HEK293 (cell line): ENCODE measurements at regions not wholly inside any gene's neighbourhood (a gene's known extent, or its start where the extent isn't known, plus 50 kb on each side); places are given as distances from the start of the nearest gene placed in this dataset.
A peak's percentile ranks its signal among the peaks of the same experiment; 100 is the strongest.

ENCODE experiments used
- CTCF ChIA-PET: fragments of 350-600 bp; formaldehyde crosslinking; extraction: SDS; loops from one replicate; lab custom pipeline; 2021; ENCODE audit warnings: antibody characterized with exemption; lab: Yijun Ruan, JAX
- POLR2A ChIA-PET: fragments of 300-600 bp; formaldehyde crosslinking; extraction: SDS; loops from one replicate; lab custom pipeline; 2020; ENCODE audit warnings: antibody characterized with exemption, inconsistent platforms; lab: Yijun Ruan, JAX
- H3K27ac ChIP-seq: fragments of 200-500 bp; sonication (Bioruptor generic); 2 replicates; pipeline ENCODE4 v1.5.1; 2014; ENCODE audit warnings: low read depth, low read length, control low read depth, inconsistent platforms; ENCODE audit errors: extremely low read depth
- H3K36me3 ChIP-seq, 2 experiments: fragments of 200-500 bp in 1 of 2; sonication (Bioruptor generic) in 1 of 2; 1 replicate in 1 of 2; 2 replicates in 1 of 2; pipeline ENCODE4 v1.5.1; 2014 to 2017; ENCODE audit warnings: inconsistent platforms in 2 of 2, low read length in 2 of 2; ENCODE audit not compliant: control insufficient read depth in 2 of 2, insufficient read depth in 1 of 2
- H3K4me1 ChIP-seq: fragments of 200-500 bp; sonication (Bioruptor generic); 2 replicates; pipeline ENCODE4 v1.5.1; 2014; ENCODE audit warnings: mild to moderate bottlenecking, low read length, inconsistent platforms; ENCODE audit not compliant: control insufficient read depth, insufficient read depth
- H3K4me3 ChIP-seq: 2 replicates; pipeline ENCODE4 v1.5.1; 2011; ENCODE audit warnings: low read depth, mild to moderate bottlenecking, control low read depth, low read length, moderate library complexity
- H3K9me3 ChIP-seq: fragments of 200-500 bp; sonication (Bioruptor generic); 2 replicates; pipeline ENCODE4 v1.5.1; 2014; ENCODE audit warnings: low read depth, low read length, inconsistent platforms; ENCODE audit not compliant: control insufficient read depth, insufficient read depth
- CTCF ChIP-seq: fragments of 450-650 bp; formaldehyde crosslinking; IDR thresholded peaks from 2 replicates; pipeline ENCODE4 v1.5.1; 2016; ENCODE audit warnings: missing biosample characterization, missing genetic modification characterization
- KLF7 ChIP-seq: fragments of 450-650 bp; formaldehyde crosslinking; IDR thresholded peaks from 2 replicates; pipeline ENCODE4 v1.5.1; 2016; ENCODE audit warnings: missing biosample characterization, missing genetic modification characterization, borderline replicate concordance
- MZF1 ChIP-seq: fragments of 450-650 bp; formaldehyde crosslinking; IDR thresholded peaks from 2 replicates; pipeline ENCODE4 v1.5.1; 2017; ENCODE audit warnings: missing biosample characterization, missing genetic modification characterization, borderline replicate concordance
- PRDM2 ChIP-seq: fragments of 450-650 bp; formaldehyde crosslinking; IDR thresholded peaks from 2 replicates; pipeline ENCODE4 v1.5.1; 2016; ENCODE audit warnings: missing biosample characterization, missing genetic modification characterization, borderline replicate concordance
- REST ChIP-seq: fragments of 450-650 bp; formaldehyde crosslinking; IDR thresholded peaks from 2 replicates; pipeline ENCODE4 v1.5.1; 2016; ENCODE audit warnings: missing biosample characterization, missing genetic modification characterization
- ZFP37 ChIP-seq: fragments of 450-650 bp; formaldehyde crosslinking; IDR thresholded peaks from 2 replicates; pipeline ENCODE4 v1.5.1; 2016; ENCODE audit warnings: missing biosample characterization, missing genetic modification characterization
- ZIC2 ChIP-seq: fragments of 450-650 bp; formaldehyde crosslinking; IDR thresholded peaks from 2 replicates; pipeline ENCODE4 v1.5.1; 2016; ENCODE audit warnings: missing biosample characterization, missing genetic modification characterization
- ZNF16 ChIP-seq: fragments of 450-650 bp; formaldehyde crosslinking; IDR thresholded peaks from 2 replicates; pipeline ENCODE4 v1.5.1; 2016; ENCODE audit warnings: low read depth, missing biosample characterization, missing genetic modification characterization
- ZNF266 ChIP-seq: fragments of 450-650 bp; formaldehyde crosslinking; IDR thresholded peaks from 2 replicates; pipeline ENCODE4 v1.5.1; 2016; ENCODE audit warnings: missing biosample characterization, missing genetic modification characterization, low read depth
- TF ChIP-seq, protein P1 (sequence below): fragments of 450-650 bp; formaldehyde crosslinking; IDR thresholded peaks from 2 replicates; pipeline ENCODE4 v1.5.1; 2016; ENCODE audit warnings: missing biosample characterization, missing genetic modification characterization

DNA sequence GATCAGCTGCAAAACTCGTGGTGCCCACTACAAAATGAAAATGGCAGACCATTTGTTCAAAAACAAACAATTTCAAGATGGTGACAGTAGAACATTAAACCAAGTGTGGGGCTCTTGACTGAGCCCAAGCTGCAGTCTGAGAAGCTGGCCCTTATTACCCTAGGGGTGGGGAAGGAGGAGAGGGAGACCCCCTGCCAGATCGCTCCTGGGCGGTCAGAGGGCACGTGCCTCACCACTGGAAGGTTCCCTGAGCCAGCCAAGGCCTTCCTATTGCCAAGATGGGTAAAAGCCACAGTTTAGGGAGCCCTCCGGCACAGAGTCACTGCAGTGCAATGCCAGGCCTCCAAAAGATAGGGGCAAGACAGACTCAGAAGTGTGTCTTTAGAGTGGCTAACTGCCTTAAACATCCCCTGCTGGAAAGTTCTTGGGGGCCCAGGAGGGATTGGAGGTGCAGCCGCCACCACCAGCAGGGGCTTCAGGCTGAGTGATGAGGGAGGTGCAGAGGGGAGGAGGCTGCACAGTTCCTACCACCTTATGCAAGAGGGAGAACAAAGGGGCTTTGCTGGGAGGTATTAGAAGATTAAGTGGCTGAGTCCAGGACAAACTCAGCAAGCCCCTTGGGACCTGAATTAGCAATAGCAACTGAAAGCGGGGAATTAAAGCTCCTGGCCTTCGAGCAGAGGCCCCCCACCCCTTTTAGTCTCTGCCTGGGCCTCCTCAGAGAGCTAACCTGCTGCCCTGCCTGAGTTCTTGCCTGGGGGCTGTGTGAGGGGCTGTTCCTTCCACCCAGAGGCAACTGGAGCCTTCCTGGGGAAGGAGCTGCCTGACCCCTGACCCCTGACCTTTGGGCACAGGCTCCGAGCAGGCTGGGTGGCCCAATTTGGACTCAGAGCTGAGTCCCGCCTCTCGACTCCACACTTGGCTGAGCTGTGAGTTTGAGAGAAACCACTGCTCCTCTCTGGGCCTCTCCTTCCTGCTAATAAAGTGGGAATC, 88.4 kb downstream of the VEGFA start:
- H3K4me1 ChIP-seq: no peaks in the 10 kb centered on the region
- H3K36me3 ChIP-seq: no peaks in the 10 kb centered on the region
- H3K27ac ChIP-seq: no peak overlapping the region
- H3K4me3 ChIP-seq: no peak overlapping the region
- no peaks in the 10 kb centered on the region for H3K9me3 ChIP-seq
- no peak for TF ChIP-seq REST (tag by site-specific recombination)
- peak; percentile 41; the same call in 1 of the 2 replicates for TF ChIP-seq ZIC2 (tag by site-specific recombination)
- POLR2A ChIA-PET: interaction anchor here (1.6 kb wide), 1 partner anchor 88 kb away, joined by 4 read pairs; the partner anchor contains the start of gene VEGFA
- CTCF ChIA-PET: interaction anchor here (1.0 to 1.6 kb wide), 3 partner anchors 12 to 220 kb away, joined by 3 read pairs; no protein-coding TSS in a partner anchor

DNA sequence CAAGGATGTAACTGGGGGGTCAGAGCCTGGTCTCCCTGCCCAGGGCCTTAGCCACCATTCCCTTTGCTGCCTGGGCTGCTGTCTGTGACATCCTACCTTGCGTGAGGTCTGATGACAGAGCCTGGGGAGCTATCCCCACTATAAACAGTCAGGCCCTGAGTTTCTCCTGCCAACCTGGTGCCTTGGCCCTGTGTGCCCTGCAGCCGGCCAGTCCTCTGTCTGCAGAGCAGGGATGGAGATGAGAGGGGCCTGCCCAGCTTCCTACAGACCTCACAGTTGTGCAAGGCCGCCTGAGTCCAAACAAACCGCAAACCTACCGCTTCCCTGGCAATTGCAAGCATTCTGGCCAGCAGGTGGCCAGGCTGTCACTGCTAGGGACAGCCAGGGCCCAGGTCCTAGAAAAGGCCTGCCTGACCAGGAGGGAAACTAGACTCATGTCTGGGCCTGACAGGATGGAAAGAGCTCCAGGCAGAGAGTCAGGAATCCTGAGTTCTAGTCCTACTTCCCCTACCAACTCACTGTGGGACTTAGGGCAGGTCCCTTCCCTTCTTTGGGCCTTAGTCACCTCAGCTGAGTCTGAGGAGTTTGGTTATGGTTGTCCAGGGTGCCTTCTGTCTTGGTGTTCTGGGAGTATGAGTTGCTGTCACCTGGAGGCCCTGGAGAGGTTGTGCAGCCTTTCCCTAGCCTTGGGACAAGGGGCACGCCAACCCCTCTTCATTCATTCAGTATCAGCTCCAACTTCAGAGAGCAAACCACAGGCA, 86.2 kb downstream of the VEGFA start:
- Histone ChIP-seq H3K27ac (no peak overlapping the region), H3K4me3 (no peak overlapping the region), H3K4me1 (no peaks in the 10 kb centered on the region), H3K36me3 (no peaks in the 10 kb centered on the region), H3K9me3 (no peaks in the 10 kb centered on the region)
- TF ChIP-seq ZIC2 (tag by site-specific recombination) (peak; percentile 86), CTCF (tag by site-specific recombination) (peak; percentile 63)
- TF ChIP-seq, protein P1, sequence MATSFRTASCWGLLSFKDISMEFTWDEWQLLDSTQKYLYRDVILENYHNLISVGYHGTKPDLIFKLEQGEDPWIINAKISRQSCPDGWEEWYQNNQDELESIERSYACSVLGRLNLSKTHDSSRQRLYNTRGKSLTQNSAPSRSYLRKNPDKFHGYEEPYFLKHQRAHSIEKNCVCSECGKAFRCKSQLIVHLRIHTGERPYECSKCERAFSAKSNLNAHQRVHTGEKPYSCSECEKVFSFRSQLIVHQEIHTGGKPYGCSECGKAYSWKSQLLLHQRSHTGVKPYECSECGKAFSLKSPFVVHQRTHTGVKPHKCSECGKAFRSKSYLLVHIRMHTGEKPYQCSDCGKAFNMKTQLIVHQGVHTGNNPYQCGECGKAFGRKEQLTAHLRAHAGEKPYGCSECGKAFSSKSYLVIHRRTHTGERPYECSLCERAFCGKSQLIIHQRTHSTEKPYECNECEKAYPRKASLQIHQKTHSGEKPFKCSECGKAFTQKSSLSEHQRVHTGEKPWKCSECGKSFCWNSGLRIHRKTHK (tag by site-specific recombination): no peak
- ChIA-PET CTCF (interaction anchor here (0.5 to 2.6 kb wide), 26 partner anchors 8 to 464 kb away, joined by 3 to 10 read pairs (median 3); no protein-coding TSS in a partner anchor), POLR2A (no interaction called here)

DNA sequence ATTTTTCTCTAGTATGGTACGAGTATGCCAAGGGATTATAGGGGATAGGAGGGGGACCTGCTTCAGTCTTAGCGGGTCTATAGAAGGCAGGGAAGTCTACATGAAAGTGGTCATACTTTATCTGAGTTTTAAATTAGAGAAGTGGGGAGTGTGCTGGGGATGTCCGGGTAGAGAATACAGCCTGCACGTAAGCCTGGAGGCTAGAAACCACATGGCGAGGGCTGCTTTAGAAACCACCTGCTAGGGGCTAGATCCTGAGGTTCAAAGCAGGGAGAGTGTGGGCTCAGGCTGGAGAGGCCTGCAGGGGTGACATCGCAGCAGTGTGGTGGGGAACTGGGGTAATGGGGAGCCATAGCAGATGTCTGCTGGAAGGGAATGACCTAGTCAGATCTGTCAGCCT, 85.2 kb downstream of the VEGFA start:
- Histone ChIP-seq H3K4me1 (no peaks in the 10 kb centered on the region), H3K9me3 (no peaks in the 10 kb centered on the region), H3K36me3 (no peaks in the 10 kb centered on the region), H3K27ac (no peak overlapping the region), H3K4me3 (no peak overlapping the region)
- ChIA-PET CTCF (interaction anchor here (0.6 to 2.6 kb wide), 13 partner anchors 9 to 230 kb away, joined by 3 to 10 read pairs (median 4); partner anchors contain the start of gene VEGFA), POLR2A (no interaction called here)
- TF ChIP-seq ZNF266 (no peak), KLF7 (tag by site-specific recombination) (no peak), ZFP37 (no peak), PRDM2 (tag by site-specific recombination) (no peak), ZNF16 (peak; percentile 42; the same call in 1 of the 2 replicates), MZF1 (tag by site-specific recombination) (no peak)
